Smooth muscle cell (in vitro differentiated cells): ENCODE measurements at regions not wholly inside any gene's neighbourhood (a gene's known extent, or its start where the extent isn't known, plus 50 kb on each side); places are given as distances from the start of the nearest gene placed in this dataset.

Experiments used
- DNase-seq: peaks from one replicate; lab custom pipeline; 2025; ENCODE audit not compliant: unreplicated experiment; lab: John Stamatoyannopoulos, UW
- H2AFZ ChIP-seq: fragments of 200-600 bp; sonication (generic); 2 replicates; pipeline ENCODE4 v1.6.0; 2016; ENCODE audit warnings: antibody characterized with exemption, low read depth, mild to moderate bottlenecking
- H3F3A ChIP-seq: fragments of 200-600 bp; sonication (generic); 2 replicates; pipeline ENCODE4 v1.6.0; 2017; ENCODE audit warnings: antibody characterized with exemption, low read depth
- H3K27ac ChIP-seq: fragments of 200-600 bp; sonication (generic); 2 replicates; pipeline ENCODE4 v1.5.1; 2016; ENCODE audit warnings: low read depth, mild to moderate bottlenecking
- H3K27me3 ChIP-seq: fragments of 200-600 bp; sonication (generic); 2 replicates; pipeline ENCODE4 v1.6.1; 2016; ENCODE audit warnings: low read depth, mild to moderate bottlenecking
- H3K36me3 ChIP-seq: fragments of 200-600 bp; sonication (generic); 2 replicates; pipeline ENCODE4 v1.5.1; 2016; ENCODE audit warnings: low read depth
- H3K4me1 ChIP-seq: fragments of 200-600 bp; sonication (generic); 2 replicates; pipeline ENCODE4 v1.5.1; 2016; ENCODE audit warnings: low read depth
- H3K4me2 ChIP-seq: fragments of 200-600 bp; sonication (generic); 2 replicates; pipeline ENCODE4 v1.6.0; 2016; ENCODE audit warnings: mild to moderate bottlenecking
- H3K4me3 ChIP-seq: fragments of 200-600 bp; sonication (generic); 2 replicates; pipeline ENCODE4 v1.5.1; 2016; ENCODE audit warnings: mild to moderate bottlenecking
- H3K79me2 ChIP-seq: fragments of 200-600 bp; sonication (generic); 2 replicates; pipeline ENCODE4 v1.6.0; 2016; ENCODE audit warnings: low read depth, mild to moderate bottlenecking
- H3K9ac ChIP-seq: fragments of 200-600 bp; sonication (generic); 2 replicates; pipeline ENCODE4 v1.6.0; 2016; ENCODE audit warnings: low read depth
- H3K9me3 ChIP-seq: fragments of 200-600 bp; sonication (generic); replicated peaks from 2 replicates; pipeline ENCODE4 v1.5.1; 2016; ENCODE audit warnings: low read depth
- H4K20me1 ChIP-seq: fragments of 200-600 bp; sonication (generic); 2 replicates; pipeline ENCODE4 v1.6.0; 2016; ENCODE audit warnings: low read depth
- WGBS: methylation state at CpG from one replicate; pipeline ENCODE4 v1.1.7; 2016; ENCODE audit warnings: low lambda C conversion rate; 5-methylcytosine and 5-hydroxymethylcytosine counted together
- TF ChIP-seq, protein P1 (sequence below): fragments of 200-600 bp; sonication (generic); IDR thresholded peaks from 2 replicates; pipeline ENCODE4 v1.5.1; 2017; ENCODE audit warnings: borderline replicate concordance, mild to moderate bottlenecking, antibody characterized with exemption; ENCODE audit not compliant: insufficient read depth, poor library complexity, severe bottlenecking

DNA sequence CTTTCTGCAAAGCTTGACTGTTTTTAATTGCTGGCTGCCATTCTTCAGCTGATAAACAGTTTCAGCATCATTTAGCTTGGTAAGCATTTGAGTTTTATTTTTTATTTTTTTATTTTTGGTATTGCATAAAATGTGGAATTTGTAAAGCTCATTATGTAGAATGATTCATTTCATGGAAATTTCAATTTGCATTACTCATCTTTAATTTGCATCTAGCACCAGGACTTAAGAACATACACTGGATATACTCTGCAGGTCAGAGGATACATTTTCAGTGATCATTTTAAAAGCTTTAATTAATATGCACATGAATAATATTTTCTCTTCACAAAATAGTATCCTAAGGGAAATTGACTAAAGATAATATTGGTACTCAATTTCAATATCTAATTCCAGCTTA, 732.4 kb upstream of the BCHE start:
- Histone ChIP-seq H3K4me1 (no peaks in the 10 kb centered on the region), H3F3A (no peaks in the 10 kb centered on the region), H4K20me1 (no peaks in the 10 kb centered on the region), H3K4me3 (no peak overlapping the region), H3K27ac (no peak overlapping the region), H3K4me2 (no peak overlapping the region), H3K9ac (no peak overlapping the region), H3K79me2 (no peaks in the 10 kb centered on the region), H3K9me3 (no peaks in the 10 kb centered on the region), H3K27me3 (no peaks in the 10 kb centered on the region), H3K36me3 (no peaks in the 10 kb centered on the region), H2AFZ (no peak overlapping the region)
- TF ChIP-seq, protein P1, sequence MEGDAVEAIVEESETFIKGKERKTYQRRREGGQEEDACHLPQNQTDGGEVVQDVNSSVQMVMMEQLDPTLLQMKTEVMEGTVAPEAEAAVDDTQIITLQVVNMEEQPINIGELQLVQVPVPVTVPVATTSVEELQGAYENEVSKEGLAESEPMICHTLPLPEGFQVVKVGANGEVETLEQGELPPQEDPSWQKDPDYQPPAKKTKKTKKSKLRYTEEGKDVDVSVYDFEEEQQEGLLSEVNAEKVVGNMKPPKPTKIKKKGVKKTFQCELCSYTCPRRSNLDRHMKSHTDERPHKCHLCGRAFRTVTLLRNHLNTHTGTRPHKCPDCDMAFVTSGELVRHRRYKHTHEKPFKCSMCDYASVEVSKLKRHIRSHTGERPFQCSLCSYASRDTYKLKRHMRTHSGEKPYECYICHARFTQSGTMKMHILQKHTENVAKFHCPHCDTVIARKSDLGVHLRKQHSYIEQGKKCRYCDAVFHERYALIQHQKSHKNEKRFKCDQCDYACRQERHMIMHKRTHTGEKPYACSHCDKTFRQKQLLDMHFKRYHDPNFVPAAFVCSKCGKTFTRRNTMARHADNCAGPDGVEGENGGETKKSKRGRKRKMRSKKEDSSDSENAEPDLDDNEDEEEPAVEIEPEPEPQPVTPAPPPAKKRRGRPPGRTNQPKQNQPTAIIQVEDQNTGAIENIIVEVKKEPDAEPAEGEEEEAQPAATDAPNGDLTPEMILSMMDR, result no peak
- no peak for DNase-seq

DNA sequence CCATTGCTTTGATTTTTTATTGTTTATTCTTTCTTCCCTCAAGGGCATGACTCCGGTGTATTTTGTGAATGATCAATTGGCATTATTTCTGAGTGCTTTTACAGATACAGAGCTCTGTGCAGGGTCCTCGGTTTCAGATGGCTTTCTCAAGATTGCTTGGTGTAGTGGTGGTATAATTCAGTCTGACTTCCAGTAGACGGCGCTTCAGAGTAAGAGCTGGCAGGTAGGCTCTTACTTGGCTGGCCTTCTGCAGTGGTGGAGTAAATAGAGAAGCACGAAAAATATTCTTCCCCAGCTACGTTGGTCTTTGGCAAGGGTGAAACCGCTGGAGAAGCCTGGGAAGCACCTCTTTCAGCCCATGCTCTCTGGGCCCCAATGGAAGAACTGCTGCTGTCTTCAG, 723.0 kb upstream of the BCHE start:
- H3K27ac ChIP-seq, result no peak overlapping the region
- 59% methylated on average over 7 of the region's 7 CpGs for WGBS

DNA sequence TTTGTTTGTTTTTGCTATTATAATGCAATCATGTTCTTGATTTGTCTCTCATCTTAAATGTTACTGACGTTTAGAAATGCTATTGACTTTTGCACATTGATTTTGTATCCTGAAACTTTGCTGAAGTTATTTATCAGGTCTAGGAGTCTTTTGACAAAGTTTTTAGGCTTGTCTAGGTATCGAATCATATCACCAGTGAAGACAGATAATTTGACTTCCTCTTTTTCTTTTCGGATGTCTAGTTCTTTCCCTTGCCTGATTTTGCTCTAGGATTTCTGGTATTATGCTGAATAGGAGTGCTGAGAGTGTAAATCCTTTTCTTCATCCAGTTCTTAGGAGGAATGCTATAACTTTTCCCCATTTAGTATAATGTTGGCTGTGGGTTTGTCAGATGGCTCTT, 719.7 kb upstream of the BCHE start:
- Histone ChIP-seq H3K4me3 (no peak overlapping the region), H3K4me2 (no peak overlapping the region), H3K36me3 (no peaks in the 10 kb centered on the region), H2AFZ (no peak overlapping the region), H3K4me1 (no peaks in the 10 kb centered on the region), H3K79me2 (no peaks in the 10 kb centered on the region), H3K27me3 (no peaks in the 10 kb centered on the region), H3K9ac (no peak overlapping the region), H3F3A (no peaks in the 10 kb centered on the region), H3K27ac (no peak overlapping the region), H3K9me3 (no peaks in the 10 kb centered on the region), H4K20me1 (no peaks in the 10 kb centered on the region)
- TF ChIP-seq, protein P1, result no peak
- WGBS, result 83% methylated on average over 3 of the region's 3 CpGs
- DNase-seq, result no peak

More for the DNA sequence above, 723.0 kb upstream of the BCHE start:
- DNase-seq, result no peak
- Histone ChIP-seq H3K79me2 (no peaks in the 10 kb centered on the region), H2AFZ (no peak overlapping the region), H3K4me2 (no peak overlapping the region), H3K4me1 (no peaks in the 10 kb centered on the region), H3K4me3 (no peak overlapping the region), H3F3A (no peaks in the 10 kb centered on the region), H3K36me3 (no peaks in the 10 kb centered on the region), H3K9me3 (no peaks in the 10 kb centered on the region), H4K20me1 (no peaks in the 10 kb centered on the region), H3K27me3 (no peaks in the 10 kb centered on the region), H3K9ac (no peak overlapping the region)
- TF ChIP-seq, protein P1, result no peak

DNA sequence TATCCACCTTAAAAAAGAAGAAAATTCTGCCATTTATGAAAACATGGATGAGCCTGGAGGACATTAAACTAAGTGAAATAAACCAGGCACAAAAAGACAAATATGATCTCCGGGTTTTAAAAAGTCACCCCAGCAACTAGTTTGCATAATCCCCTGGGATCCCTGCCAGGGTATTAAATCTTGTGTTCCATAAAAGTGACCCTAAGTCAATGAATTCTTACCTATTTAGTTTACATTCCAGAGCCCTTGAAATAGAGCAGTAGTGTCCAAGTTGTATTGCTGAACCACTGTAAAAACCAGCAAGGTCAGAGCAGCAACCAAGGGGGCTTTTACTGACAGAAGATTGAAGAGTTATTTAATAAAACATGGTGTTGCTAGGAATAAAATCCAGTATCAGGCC, 716.8 kb upstream of the BCHE start:
- Histone ChIP-seq H3K36me3 (no peaks in the 10 kb centered on the region), H3K79me2 (no peaks in the 10 kb centered on the region), H3K27ac (no peak overlapping the region), H3K9ac (no peak overlapping the region), H3K27me3 (no peaks in the 10 kb centered on the region), H3K9me3 (no peaks in the 10 kb centered on the region), H3K4me1 (no peaks in the 10 kb centered on the region), H2AFZ (no peak overlapping the region), H3K4me2 (no peak overlapping the region), H4K20me1 (no peaks in the 10 kb centered on the region), H3F3A (no peaks in the 10 kb centered on the region), H3K4me3 (no peak overlapping the region)
- DNase-seq, result no peak
- TF ChIP-seq, protein P1, result no peak
- 68% methylated on average over 1 of the region's 1 CpG for WGBS
